ENCODE measurements at regions not wholly inside any gene's neighbourhood (a gene's known extent, or its start where the extent isn't known, plus 50 kb on each side); places are given as distances from the start of the nearest gene placed in this dataset.

GRCh38 chr1:243946253-243946652, 96.2 kb upstream of the AKT3 start:
- FAIRE-seq (no peak), DNase-seq (ENCODE audit: insufficient read length, low spot score) (no peak)
- no peak for TF ChIP-seq POLR2A (IDR thresholded peaks at IDR 0.05; ENCODE audit: low read depth, low read length)
- TF ChIP-seq POLR2AphosphoS5 (IDR thresholded peaks at IDR 0.05; ENCODE audit: low read depth, low read length): no peak
- TF ChIP-seq SPI1 (IDR thresholded peaks at IDR 0.05; ENCODE audit: low read depth, low read length): no peak
- no peak for TF ChIP-seq PAX5 (IDR thresholded peaks at IDR 0.05; ENCODE audit: insufficient read depth, low read length, severe bottlenecking)
- no peak for TF ChIP-seq POU2F2 (IDR thresholded peaks at IDR 0.05; ENCODE audit: low read depth, low read length)
- TF ChIP-seq TAF1 (IDR thresholded peaks at IDR 0.05; ENCODE audit: low read depth, low read length): no peak

- TF ChIP-seq POU2F2 (IDR thresholded peaks at IDR 0.05; ENCODE audit: low read depth, low read length) (no peak), TAF1 (IDR thresholded peaks at IDR 0.05; ENCODE audit: low read depth, low read length) (no peak), PAX5 (IDR thresholded peaks at IDR 0.05; ENCODE audit: insufficient read depth, low read length, severe bottlenecking) (no peak), SPI1 (IDR thresholded peaks at IDR 0.05; ENCODE audit: low read depth, low read length) (no peak), POLR2AphosphoS5 (IDR thresholded peaks at IDR 0.05; ENCODE audit: low read depth, low read length) (no peak), POLR2A (IDR thresholded peaks at IDR 0.05; ENCODE audit: low read depth, low read length) (no peak)
- FAIRE-seq (no peak), DNase-seq (ENCODE audit: insufficient read length, low spot score) (no peak)
Measured at GRCh38 chr1:243945727-243946126, 95.7 kb upstream of the AKT3 start.

DNA sequence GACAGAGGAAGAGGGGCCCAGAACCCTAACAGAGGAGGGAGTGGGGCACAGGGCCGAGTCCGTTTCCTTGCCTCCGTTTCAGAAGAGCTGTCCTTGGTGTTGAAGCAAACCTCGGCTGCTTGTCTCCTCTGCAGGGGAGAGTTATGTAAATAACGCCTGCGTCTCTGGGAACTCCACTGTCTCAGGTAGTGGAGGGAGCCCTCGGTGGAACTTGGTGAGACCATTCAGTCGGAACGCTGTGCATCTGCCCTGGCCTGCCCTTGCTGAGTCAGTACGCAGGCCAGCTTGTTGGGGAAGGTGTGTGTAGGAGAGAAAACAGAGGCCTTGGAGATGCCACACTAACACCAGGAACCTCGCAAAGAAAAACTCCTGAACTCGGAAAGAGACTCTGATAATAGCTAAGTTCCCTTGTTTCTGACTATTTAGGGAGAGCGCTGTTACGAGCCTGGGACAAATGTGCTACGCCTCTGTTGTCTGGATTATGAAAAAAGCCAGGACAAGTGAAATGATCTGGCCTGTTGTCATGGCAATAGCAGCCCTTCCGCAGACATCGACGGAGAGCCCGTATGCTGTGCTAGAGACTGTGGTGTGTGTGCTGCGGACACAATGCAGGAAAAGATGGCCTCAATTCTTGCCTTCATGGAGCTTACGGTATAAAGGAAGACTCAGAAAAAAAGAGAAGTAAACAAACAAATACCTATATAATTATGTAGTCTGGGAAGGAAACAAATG, 94.6 kb upstream of the AKT3 start:
- FAIRE-seq: no peak
- TF ChIP-seq POU2F2 (IDR thresholded peaks at IDR 0.05; ENCODE audit: low read depth, low read length): no peak
- TF ChIP-seq POLR2AphosphoS5 (IDR thresholded peaks at IDR 0.05; ENCODE audit: low read depth, low read length): no peak
- no peak for TF ChIP-seq TAF1 (IDR thresholded peaks at IDR 0.05; ENCODE audit: low read depth, low read length)
- TF ChIP-seq POLR2A (IDR thresholded peaks at IDR 0.05; ENCODE audit: low read depth, low read length): no peak
- TF ChIP-seq SPI1 (IDR thresholded peaks at IDR 0.05; ENCODE audit: low read depth, low read length): no peak
- no peak for TF ChIP-seq PAX5 (IDR thresholded peaks at IDR 0.05; ENCODE audit: insufficient read depth, low read length, severe bottlenecking)
- no peak for DNase-seq (ENCODE audit: insufficient read length, low spot score)

DNA sequence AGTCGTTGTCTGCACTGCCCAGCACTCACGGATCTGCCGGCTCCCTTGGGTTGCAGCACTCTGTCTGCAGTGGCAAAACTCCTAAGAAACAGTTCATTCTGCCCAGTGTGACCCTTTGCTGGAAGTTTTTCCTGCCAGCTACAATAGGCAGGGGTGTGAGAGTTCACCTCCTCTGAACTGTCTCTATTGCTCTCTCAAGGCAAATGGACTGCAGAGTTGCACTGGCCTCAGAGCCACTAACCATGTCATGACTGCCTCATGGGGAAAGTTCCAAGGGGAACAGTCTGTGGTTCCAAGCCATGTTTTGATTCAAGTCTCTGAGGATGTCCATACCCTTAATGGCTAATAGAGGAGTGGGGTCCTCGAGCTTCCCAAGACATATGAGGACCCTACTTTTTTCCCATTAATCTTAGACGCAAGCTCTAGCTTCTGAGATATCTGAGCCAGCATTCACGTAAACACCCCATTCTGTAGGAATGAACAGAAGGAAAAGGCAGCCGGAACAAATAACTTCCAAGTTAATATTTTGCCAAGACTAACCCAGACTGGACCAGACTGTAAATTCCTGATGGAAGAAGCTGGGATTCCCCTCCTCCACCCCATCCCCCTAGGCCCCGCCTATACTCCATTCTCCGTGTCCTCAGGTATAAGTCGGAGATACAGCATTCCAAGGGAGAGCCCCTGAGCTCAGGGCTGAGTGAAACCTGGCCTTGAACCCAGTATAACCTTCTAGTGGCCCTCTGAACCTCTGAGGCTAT, 93.8 kb upstream of the AKT3 start:
- FAIRE-seq (no peak), DNase-seq (ENCODE audit: insufficient read length, low spot score) (no peak)
- TF ChIP-seq POU2F2 (IDR thresholded peaks at IDR 0.05; ENCODE audit: low read depth, low read length) (no peak), TAF1 (IDR thresholded peaks at IDR 0.05; ENCODE audit: low read depth, low read length) (no peak), POLR2A (IDR thresholded peaks at IDR 0.05; ENCODE audit: low read depth, low read length) (no peak), PAX5 (IDR thresholded peaks at IDR 0.05; ENCODE audit: insufficient read depth, low read length, severe bottlenecking) (no peak), SPI1 (IDR thresholded peaks at IDR 0.05; ENCODE audit: low read depth, low read length) (no peak), POLR2AphosphoS5 (IDR thresholded peaks at IDR 0.05; ENCODE audit: low read depth, low read length) (no peak)

DNA sequence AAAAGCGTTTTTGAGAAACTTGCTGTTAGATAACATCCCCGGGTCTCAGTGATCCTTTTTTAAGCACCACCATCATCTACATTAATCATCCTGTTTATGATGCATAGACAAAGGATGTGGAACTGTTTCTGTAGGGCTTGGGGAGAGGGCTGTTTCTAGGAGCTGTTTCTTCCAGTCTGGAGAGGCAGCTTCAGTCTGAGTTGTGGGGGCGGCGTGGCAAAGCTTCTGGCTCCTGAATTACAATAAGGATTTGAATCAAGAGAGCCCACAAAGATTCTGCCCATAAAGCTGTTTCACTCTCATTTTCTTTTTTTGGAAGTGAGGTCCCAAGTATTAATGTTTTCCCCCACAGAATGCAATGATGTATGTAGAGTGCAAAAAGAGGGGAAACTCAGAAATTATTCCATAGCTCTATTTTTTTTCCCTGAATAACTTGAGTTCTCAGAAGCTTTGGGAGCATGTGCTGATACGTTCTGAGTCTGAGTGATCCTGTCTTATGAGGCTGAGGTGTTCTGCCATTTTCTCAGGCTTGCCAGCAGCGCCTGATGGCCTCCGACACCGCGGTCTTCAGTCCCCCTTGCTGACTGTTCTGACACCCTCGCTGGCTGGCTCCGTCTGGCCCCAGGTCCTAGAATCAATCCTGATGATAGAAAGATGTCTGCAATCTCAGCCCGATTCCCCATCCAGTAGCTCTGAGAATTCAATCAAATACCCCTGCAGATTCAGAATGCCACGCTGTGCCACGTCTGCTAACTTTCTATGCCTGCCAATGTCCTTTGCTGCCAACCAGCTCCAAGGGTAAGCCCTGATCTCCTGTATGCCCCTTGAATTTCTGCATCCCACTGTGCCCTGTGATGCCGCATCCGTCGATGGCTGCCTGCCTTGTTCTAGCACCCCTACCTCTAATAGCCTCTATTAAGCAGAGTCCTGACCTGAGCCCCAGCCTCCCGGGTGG, 92.4 kb upstream of the AKT3 start:
- FAIRE-seq: no peak
- DNase-seq (ENCODE audit: insufficient read length, low spot score): no peak
- no peak for TF ChIP-seq POLR2A (IDR thresholded peaks at IDR 0.05; ENCODE audit: low read depth, low read length)
- no peak for TF ChIP-seq POU2F2 (IDR thresholded peaks at IDR 0.05; ENCODE audit: low read depth, low read length)
- no peak for TF ChIP-seq SPI1 (IDR thresholded peaks at IDR 0.05; ENCODE audit: low read depth, low read length)
- no peak for TF ChIP-seq POLR2AphosphoS5 (IDR thresholded peaks at IDR 0.05; ENCODE audit: low read depth, low read length)
- no peak for TF ChIP-seq PAX5 (IDR thresholded peaks at IDR 0.05; ENCODE audit: insufficient read depth, low read length, severe bottlenecking)
- TF ChIP-seq TAF1 (IDR thresholded peaks at IDR 0.05; ENCODE audit: low read depth, low read length): no peak

- FAIRE-seq (no peak), DNase-seq (ENCODE audit: insufficient read length, low spot score) (no peak)
- no peak for TF ChIP-seq TAF1 (IDR thresholded peaks at IDR 0.05; ENCODE audit: low read depth, low read length)
- TF ChIP-seq PAX5 (IDR thresholded peaks at IDR 0.05; ENCODE audit: insufficient read depth, low read length, severe bottlenecking): no peak
- TF ChIP-seq POU2F2 (IDR thresholded peaks at IDR 0.05; ENCODE audit: low read depth, low read length): no peak
- no peak for TF ChIP-seq POLR2A (IDR thresholded peaks at IDR 0.05; ENCODE audit: low read depth, low read length)
- no peak for TF ChIP-seq POLR2AphosphoS5 (IDR thresholded peaks at IDR 0.05; ENCODE audit: low read depth, low read length)
- TF ChIP-seq SPI1 (IDR thresholded peaks at IDR 0.05; ENCODE audit: low read depth, low read length): no peak
Measured at GRCh38 chr1:243940451-243940850, 90.4 kb upstream of the AKT3 start.

- TF ChIP-seq POU2F2 (IDR thresholded peaks at IDR 0.05; ENCODE audit: low read depth, low read length) (no peak), POLR2AphosphoS5 (IDR thresholded peaks at IDR 0.05; ENCODE audit: low read depth, low read length) (no peak), POLR2A (IDR thresholded peaks at IDR 0.05; ENCODE audit: low read depth, low read length) (no peak), SPI1 (IDR thresholded peaks at IDR 0.05; ENCODE audit: low read depth, low read length) (no peak), PAX5 (IDR thresholded peaks at IDR 0.05; ENCODE audit: insufficient read depth, low read length, severe bottlenecking) (no peak), TAF1 (IDR thresholded peaks at IDR 0.05; ENCODE audit: low read depth, low read length) (no peak)
- FAIRE-seq (no peak), DNase-seq (ENCODE audit: insufficient read length, low spot score) (no peak)
Measured at GRCh38 chr1:243939167-243939848, 89.3 kb upstream of the AKT3 start.

DNA sequence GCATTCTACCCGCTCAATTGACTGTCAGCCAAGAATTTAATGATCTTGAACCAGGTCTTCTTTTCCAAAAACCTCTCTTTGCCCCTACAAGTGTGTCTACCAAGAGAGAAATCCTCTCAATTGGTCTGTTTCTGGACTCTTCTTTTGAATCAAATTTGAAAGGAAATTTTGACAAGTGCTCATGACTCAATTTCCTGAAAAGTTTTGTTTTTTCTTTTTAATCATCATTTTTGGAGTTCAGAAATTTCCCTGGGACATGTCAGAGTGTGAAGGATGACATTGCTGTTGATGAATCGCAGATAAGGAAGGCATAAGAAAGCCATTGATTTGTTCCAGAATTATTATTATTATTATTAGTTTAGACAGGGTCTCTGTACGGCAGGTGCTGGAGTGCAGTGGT, 88.2 kb upstream of the AKT3 start:
- TF ChIP-seq POLR2A (IDR thresholded peaks at IDR 0.05; ENCODE audit: low read depth, low read length) (no peak), POLR2AphosphoS5 (IDR thresholded peaks at IDR 0.05; ENCODE audit: low read depth, low read length) (no peak), TAF1 (IDR thresholded peaks at IDR 0.05; ENCODE audit: low read depth, low read length) (no peak), SPI1 (IDR thresholded peaks at IDR 0.05; ENCODE audit: low read depth, low read length) (no peak), PAX5 (IDR thresholded peaks at IDR 0.05; ENCODE audit: insufficient read depth, low read length, severe bottlenecking) (no peak), POU2F2 (IDR thresholded peaks at IDR 0.05; ENCODE audit: low read depth, low read length) (no peak)
- no peak for FAIRE-seq
- DNase-seq (ENCODE audit: insufficient read length, low spot score): no peak
